GM23248 (cell line): ENCODE measurements at regions not wholly inside any gene's neighbourhood (a gene's known extent, or its start where the extent isn't known, plus 50 kb on each side); places are given as distances from the start of the nearest gene placed in this dataset.

ENCODE experiments used
- EZH2 ChIP-seq: fragments of 200-600 bp; sonication (generic); IDR thresholded peaks from 2 replicates; pipeline ENCODE4 v1.6.1; 2018; ENCODE audit warnings: antibody characterized with exemption, mild to moderate bottlenecking; ENCODE audit not compliant: insufficient read depth, poor library complexity, severe bottlenecking
- EZH2phosphoT487 ChIP-seq: fragments of 200-600 bp; sonication (generic); IDR thresholded peaks from 2 replicates; pipeline ENCODE4 v1.6.1; 2018; ENCODE audit warnings: antibody characterized with exemption, moderate library complexity, mild to moderate bottlenecking, low read depth; ENCODE audit not compliant: insufficient read depth

DNA sequence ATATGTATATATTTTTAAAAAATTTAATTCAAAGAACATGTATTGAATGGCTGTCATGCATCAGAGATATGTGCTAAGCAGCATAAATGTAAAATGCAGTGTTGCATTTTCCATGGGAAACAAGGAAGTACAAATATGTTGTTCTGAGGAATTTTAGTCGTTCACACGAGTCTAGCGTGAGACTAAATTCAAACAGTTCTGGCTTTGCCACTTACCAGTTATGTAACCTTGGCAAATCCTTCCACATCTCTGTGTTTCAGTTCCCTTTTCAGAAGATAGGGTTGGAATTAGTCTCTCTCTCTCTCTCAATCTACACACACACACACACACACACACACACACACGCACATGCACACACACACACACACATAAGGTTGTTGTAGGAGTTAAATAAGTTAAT, 305.4 kb downstream of the UTRN start:
- TF ChIP-seq EZH2: no peak
- no peak for TF ChIP-seq EZH2phosphoT487
